Fibroblast of peridontal ligament (primary cell): ENCODE measurements at regions not wholly inside any gene's neighbourhood (a gene's known extent, or its start where the extent isn't known, plus 50 kb on each side); places are given as distances from the start of the nearest gene placed in this dataset.

Experiments used
- DNase-seq: peaks from one replicate; pipeline ENCODE4 v3.0.0-alpha.2; 2010; ENCODE audit errors: extremely low read depth

DNA sequence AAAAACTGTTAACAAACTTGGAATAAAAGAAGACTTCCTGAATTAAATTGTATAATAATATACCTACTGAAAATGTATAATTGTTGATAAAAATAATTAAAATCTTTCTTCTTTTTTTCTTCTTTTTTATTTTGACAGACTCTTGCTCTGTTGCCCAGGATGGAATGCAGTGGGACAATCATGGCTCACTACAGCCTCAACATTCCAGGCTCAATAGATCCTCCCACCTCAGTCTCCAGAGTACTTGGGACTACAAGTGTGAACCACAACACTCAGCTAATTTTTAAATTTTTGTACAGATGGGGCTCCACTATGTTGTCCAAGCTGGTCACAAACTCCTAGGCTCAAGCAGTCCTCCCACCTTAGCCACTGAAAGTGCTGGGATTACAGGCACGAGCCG lies 1063.8 kb upstream of the CNTN5 start:
- DNase-seq = no peak

DNA sequence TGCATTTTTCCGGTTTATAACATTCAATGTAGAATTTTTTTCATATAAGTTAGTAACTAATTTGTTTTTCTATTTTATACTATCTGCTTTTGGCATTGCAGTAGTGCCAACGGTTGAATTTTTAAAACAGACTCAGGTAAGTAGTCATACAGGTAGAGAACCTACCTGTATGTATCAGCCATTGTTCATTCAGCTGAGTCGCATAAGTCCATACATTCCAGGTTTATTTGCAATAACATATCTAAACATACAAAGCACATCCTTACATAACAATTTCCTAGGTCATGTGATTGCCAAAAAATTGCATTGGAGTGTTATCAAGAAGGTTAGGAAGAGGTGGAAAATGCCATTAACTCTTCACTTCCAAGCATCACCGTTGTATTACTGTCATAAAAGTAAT lies 1059.3 kb upstream of the CNTN5 start:
- DNase-seq = no peak

DNA sequence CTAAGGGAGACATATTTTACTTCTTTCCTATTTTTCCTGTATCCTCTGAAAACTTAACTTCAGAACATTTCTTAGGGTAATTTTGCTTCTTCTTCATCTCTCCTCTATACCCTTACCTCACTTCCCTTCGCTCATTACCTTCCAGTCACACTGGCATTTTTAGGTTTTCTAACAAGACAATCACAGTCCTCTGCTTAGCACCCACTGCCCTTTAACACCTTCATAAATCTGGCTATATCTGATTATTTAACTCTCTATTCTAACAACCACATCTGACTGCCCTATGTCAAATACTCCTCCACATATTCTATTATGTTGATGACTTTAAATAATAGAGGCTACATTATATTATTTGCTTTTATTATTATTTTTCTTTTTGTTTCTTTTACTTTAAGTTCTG lies 1058.0 kb upstream of the CNTN5 start:
- DNase-seq = no peak

GRCh38 chr11:97963528-97964331 lies 1057.0 kb upstream of the CNTN5 start:
- peak; percentile 3 for DNase-seq

DNA sequence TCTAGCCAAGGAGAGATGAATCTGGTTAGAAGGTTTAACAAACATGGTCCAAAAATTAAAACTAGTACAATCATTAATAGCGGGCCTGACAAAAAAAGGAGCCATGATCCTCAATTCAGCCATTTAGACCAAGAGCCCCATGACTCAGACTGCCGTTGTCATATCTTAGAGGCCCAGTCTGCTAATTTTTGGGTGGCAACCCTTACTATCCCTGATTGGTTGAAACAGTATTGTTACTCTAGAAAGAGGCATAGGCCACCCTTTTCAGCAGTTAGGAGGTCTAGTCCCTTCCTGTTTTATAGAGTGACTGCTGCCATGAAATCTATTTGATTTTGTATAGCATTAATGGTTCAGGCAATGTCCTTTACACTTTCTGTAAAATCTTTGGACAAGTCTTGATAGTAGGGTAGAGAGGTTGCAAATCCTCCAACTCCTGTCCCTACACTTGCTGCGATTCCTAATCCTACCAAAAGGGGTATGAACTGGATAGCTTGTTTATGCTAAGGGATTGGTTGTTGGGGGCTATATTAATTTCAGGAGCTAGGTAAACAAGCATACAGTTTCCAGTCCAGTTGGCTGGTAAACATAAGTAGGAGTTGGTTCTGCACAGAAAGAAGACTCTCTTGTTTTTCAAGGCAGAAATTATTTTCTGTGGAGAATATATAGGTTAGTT lies 1056.3 kb upstream of the CNTN5 start:
- no peak for DNase-seq

DNA sequence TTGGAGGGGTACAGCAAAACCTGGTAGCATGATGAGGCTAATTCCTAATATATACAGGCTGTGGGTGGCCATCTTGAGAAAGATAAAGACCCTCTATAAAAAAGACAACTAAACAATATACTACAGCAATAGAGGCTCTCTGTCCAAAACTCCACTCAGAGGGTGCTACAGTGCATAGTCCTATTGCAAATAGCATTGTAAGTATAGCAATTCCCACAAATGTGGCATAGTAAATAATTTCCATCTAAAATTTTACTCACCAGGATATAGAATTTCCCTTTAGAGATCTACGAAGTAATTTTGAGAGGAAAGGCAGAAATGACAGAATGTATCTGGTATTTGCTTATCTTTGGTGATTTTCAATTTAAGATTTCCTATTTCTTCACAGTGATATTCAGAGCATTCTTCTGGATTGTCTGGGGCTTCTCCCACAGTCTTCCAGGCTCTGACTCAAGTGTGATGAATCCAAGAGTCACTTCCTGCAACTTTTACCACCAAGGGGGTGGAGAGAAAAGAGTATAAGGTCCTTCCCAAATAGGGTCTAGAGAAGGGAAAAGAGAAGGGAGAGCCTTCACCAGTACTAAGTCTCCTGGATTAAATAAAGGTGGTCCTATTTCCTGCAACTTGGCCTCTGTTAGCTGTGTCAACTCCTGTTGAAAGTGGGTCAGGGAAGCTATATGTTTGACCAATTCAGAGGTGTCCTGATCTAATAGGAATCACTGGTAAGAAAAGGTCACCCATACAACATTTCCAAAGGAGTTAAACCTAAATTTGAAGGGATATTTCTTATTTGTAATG lies 1054.7 kb upstream of the CNTN5 start:
- DNase-seq = peak; percentile 84

DNA sequence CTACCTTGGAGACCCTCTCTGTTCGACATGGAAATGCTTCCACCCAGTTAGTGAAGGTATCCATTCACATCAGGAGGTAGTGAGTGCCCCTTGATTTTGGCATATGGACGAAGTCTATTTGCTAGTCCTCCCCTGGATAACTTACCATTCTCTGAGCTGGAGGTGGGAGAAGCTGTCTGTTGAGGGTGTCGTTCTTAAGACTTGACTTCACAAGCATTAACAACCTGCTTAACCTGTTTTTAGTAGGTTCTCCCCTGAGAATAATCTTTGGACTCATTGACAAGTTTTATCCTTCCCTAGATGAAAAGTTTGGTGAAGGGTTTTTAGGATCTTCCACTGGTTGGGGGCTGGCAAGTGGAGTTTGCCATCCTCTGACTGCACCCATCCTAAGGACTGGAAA lies 1053.8 kb upstream of the CNTN5 start:
- DNase-seq = no peak

GRCh38 chr11:97968071-97968470 lies 1052.7 kb upstream of the CNTN5 start:
- DNase-seq = no peak

- DNase-seq = no peak
Observed at GRCh38 chr11:97972731-97973130, 1048.0 kb upstream of the CNTN5 start.

- no peak for DNase-seq
Observed at GRCh38 chr11:97973352-97973857, 1047.3 kb upstream of the CNTN5 start.

GRCh38 chr11:97974798-97975498 lies 1045.8 kb upstream of the CNTN5 start:
- DNase-seq = no peak

DNA sequence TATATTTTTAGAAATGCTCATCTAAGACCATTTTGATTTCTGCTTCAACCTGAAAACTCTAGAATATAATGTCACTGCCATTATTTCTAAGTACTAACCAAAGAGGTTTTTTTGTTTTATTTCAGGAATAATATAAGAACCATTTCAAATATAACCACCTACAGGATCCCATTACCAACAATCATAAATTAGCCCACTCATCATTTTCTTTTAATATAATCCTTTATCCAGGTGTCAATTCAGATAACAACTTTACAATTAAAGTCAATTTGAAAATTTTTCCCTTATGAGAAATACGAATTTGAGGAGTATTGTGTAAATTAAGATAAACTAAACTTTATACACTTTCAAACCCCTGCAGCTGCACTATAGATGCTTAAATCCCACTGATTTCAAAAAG lies 1043.0 kb upstream of the CNTN5 start:
- no peak for DNase-seq

- no peak for DNase-seq
Observed at GRCh38 chr11:97979741-97980140, 1041.0 kb upstream of the CNTN5 start.

DNA sequence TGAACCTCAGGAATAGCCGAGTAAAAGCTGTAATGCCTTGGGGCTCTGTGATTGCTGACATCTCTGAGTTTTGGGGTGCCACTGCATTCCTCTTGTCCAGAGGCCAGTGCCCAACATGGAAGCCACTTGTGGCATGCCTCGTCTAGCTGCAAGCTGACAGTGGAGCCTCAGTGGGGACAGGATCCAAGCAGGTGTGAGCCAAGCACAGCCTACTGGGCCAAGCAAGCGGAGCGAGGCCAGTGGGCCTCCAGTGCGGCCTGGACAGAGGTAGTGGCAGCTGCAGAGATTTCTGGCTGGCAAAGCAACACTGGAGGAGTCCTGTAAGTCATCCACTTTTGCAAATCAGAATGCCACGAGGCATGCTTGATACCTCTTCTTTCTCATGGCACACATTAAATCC lies 1038.2 kb upstream of the CNTN5 start:
- no peak for DNase-seq

DNA sequence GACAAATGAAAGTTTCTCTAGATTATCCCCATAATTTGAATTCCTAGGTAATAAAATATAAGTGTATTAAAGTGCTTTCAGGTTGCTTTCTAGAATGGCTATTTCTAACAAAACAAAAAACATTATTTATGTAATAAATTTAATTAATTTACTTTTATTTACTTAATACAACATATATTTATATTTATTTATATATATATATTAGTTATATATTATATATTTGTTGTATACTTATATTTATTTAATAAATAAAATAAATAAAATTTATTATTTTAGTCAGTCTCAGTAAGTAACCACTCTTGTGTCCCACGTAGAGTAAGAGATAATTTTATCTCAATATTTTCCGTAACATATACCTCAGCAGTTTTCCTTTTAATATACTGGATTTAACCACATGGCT lies 1031.6 kb upstream of the CNTN5 start:
- no peak for DNase-seq

DNA sequence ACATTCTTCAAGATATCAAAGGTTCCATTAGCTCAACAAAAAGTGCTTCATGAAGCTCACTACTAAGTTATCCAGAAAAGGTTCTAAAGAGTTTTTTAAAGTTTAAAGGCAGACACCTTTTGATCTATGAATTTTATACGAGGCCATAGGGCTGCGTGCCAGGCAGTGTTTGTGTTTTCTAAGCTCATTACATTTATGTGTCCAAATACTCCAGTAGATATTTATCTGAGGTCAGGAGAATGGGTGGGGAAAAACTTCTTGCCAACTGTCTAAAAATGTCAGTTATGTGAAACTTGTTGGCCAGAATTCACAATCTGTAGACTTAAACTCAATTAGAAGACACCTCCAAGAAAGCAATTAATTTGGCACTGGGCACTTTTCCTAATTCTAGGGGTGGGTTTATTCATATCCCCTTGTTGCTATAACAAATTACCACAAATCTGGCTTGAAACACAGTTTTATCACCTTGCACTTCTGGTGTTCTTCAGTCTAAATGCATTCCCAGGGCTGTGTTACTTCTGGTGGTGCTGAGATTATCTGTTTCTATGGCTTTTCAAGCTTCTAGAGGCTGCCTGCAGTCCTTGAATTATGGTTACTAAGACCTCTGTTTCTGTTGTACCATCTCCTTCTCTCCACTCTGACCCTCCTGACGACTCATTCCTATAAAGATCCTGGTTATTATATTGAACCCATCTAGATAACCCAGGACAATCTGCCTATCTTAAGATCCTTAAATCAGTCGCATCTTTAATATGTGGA lies 1030.4 kb upstream of the CNTN5 start:
- DNase-seq = no peak

- DNase-seq = no peak
Observed at GRCh38 chr11:97993562-97993961, 1027.2 kb upstream of the CNTN5 start.

DNA sequence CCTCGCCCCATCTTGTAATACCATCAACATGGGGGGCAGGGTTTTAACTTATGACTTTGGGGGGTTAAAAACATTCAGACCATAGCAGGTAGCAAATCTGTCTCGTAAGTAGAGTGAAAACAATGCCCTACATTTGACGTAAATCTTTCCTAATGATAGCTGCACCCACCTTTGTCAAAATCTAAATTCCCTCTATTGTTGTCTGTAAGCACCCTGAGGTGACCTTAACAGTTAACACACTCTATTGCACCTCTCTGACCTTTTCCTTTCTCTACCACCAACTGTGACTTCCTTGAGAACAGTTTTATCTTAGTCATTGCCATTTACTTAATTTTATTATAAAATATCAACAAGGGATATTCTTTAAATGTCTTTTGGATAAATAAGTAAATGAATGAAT lies 1024.9 kb upstream of the CNTN5 start:
- DNase-seq = no peak

DNA sequence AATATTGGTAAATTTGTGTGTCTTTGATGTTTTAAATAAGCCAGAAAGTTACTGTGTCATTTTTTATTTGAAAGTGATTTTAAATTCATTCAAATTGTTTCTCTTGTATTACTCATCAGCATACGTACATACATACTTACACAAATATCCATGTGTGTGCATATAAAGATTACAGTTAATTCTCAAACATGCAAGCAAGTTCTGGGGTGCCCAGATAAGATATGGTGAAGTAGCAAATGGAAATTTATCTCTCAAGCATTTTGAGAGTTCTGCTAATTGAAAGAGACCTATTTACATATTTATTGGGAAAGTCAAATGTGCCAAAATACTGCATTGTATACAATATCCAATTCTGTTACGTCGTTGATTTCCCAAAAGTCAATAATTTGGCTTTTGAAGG lies 1024.0 kb upstream of the CNTN5 start:
- no peak for DNase-seq

DNA sequence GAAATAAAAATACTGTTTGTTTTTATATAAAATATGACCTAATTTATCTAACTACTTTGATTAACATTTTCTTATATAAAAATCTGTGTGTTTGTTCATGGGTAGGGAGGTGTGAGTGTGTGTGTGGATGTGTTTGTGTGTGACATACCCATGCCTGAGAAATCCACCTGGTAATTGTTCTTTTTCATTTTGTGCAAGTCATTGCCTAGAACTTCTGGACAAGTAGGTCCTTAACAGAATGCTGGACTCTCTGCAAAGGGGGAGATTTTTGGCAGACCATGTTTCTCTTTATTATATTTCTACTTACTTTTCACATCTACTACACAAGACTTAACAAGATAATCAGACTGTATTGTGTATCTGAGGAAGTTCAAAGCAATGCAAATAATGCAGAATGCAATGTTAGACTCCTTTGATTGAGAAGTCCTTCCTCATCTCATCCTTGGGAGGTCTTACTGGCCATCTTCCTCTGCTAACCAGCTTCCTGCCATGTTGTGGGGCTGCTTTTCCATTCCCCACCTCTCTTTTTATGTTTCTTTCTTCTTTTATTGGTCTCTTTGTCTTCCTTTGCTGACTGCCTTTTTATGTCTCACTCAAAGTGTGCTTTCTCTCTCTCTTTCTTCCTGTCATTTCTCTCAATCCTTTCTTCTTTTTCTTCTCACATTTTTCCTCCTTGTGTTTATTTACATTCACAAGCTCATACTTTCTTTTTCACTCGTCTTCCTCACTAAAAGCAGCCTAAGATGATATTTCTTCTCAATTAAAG lies 1017.0 kb upstream of the CNTN5 start:
- DNase-seq = no peak
